Trophoblast cell (in vitro differentiated cells and primary cell): ENCODE measurements at regions not wholly inside any gene's neighbourhood (a gene's known extent, or its start where the extent isn't known, plus 50 kb on each side); places are given as distances from the start of the nearest gene placed in this dataset.
A peak's percentile ranks its signal among the peaks of the same experiment; 100 is the strongest.
"Not testable (repeated sequence)": the region's sequence is repeated elsewhere in the genome, so short reads cannot be mapped to it uniquely, and the experiment has no call there.

ENCODE experiments used
- DNase-seq, 2 donors: peaks; one replicate each; pipeline ENCODE4 v3.0.0-alpha.2; 2016
- H2AFZ ChIP-seq: 2 replicates; pipeline ENCODE4 v1.6.1; 2013; ENCODE audit warnings: low read length, moderate library complexity, mild to moderate bottlenecking; ENCODE audit not compliant: insufficient read depth, poor library complexity
- H2AK5ac ChIP-seq: 2 replicates; pipeline ENCODE4 v1.6.1; 2013; ENCODE audit warnings: mild to moderate bottlenecking, low read length
- H2BK120ac ChIP-seq: 2 replicates; pipeline ENCODE4 v1.6.1; 2013; ENCODE audit warnings: low read length, mild to moderate bottlenecking, moderate library complexity; ENCODE audit not compliant: insufficient read depth, poor library complexity
- H2BK12ac ChIP-seq: 2 replicates; pipeline ENCODE4 v1.6.1; 2013; ENCODE audit warnings: mild to moderate bottlenecking, low read length, moderate library complexity
- H2BK5ac ChIP-seq: 2 replicates; pipeline ENCODE4 v1.6.1; 2013; ENCODE audit warnings: low read length, low read depth, moderate library complexity, mild to moderate bottlenecking; ENCODE audit not compliant: poor library complexity
- H3K14ac ChIP-seq: 2 replicates; pipeline ENCODE4 v1.6.1; 2013; ENCODE audit warnings: mild to moderate bottlenecking, low read length
- H3K18ac ChIP-seq: 2 replicates; pipeline ENCODE4 v1.6.1; 2013; ENCODE audit warnings: mild to moderate bottlenecking, low read length
- H3K23ac ChIP-seq: 2 replicates; pipeline ENCODE4 v1.6.1; 2013; ENCODE audit warnings: low read length
- H3K27ac ChIP-seq: 2 replicates; pipeline ENCODE4 v1.5.1; 2013; ENCODE audit warnings: low read depth, mild to moderate bottlenecking, inconsistent platforms, low read length, moderate library complexity
- H3K27me3 ChIP-seq: 2 replicates; pipeline ENCODE4 v1.6.1; 2013; ENCODE audit warnings: inconsistent platforms, mild to moderate bottlenecking, low read length, moderate library complexity; ENCODE audit not compliant: insufficient read depth
- H3K36me3 ChIP-seq, 2 experiments: 1 replicate in 1 of 2; 2 replicates in 1 of 2; pipeline ENCODE4 v1.6.1; 2013; ENCODE audit warnings: low read length in 2 of 2, mild to moderate bottlenecking in 2 of 2, moderate library complexity in 1 of 2; ENCODE audit not compliant: insufficient read depth in 2 of 2, control insufficient read depth in 1 of 2
- H3K4ac ChIP-seq: 2 replicates; pipeline ENCODE4 v1.6.1; 2013; ENCODE audit warnings: low read depth, mild to moderate bottlenecking, low read length, moderate library complexity
- H3K4me1 ChIP-seq, 2 experiments: 1 replicate in 1 of 2; 2 replicates in 1 of 2; pipeline ENCODE4 v1.6.1; 2013; ENCODE audit warnings: low read length in 2 of 2, mild to moderate bottlenecking in 2 of 2, moderate library complexity in 1 of 2; ENCODE audit not compliant: insufficient read depth in 2 of 2, control insufficient read depth in 1 of 2
- H3K4me2 ChIP-seq: 2 replicates; pipeline ENCODE4 v1.6.1; 2013; ENCODE audit warnings: inconsistent platforms, mild to moderate bottlenecking, low read length, moderate library complexity
- H3K4me3 ChIP-seq: 2 replicates; pipeline ENCODE4 v1.5.1; 2013; ENCODE audit warnings: mild to moderate bottlenecking, low read depth, low read length, inconsistent platforms
- H3K79me1 ChIP-seq: one replicate; pipeline ENCODE4 v1.6.1; 2013; ENCODE audit warnings: low read length
- H3K79me2 ChIP-seq: 2 replicates; pipeline ENCODE4 v1.6.1; 2013; ENCODE audit warnings: low read length, mild to moderate bottlenecking; ENCODE audit not compliant: control insufficient read depth, insufficient read depth, poor library complexity
- H3K9ac ChIP-seq: 2 replicates; pipeline ENCODE4 v1.6.1; 2013; ENCODE audit warnings: mild to moderate bottlenecking, low read length
- H3K9me3 ChIP-seq: 2 replicates; pipeline ENCODE4 v1.6.1; 2013; ENCODE audit warnings: low read depth, mild to moderate bottlenecking, control low read depth, inconsistent platforms, low read length; ENCODE audit not compliant: insufficient read depth
- H4K12ac ChIP-seq: 2 replicates; pipeline ENCODE4 v1.6.1; 2013; ENCODE audit warnings: low read depth, mild to moderate bottlenecking, low read length, moderate library complexity
- H4K8ac ChIP-seq: 2 replicates; pipeline ENCODE4 v1.6.1; 2013; ENCODE audit warnings: low read depth, mild to moderate bottlenecking, low read length, moderate library complexity
- H4K91ac ChIP-seq: one replicate; pipeline ENCODE4 v1.6.1; 2013; ENCODE audit warnings: low read depth, mild to moderate bottlenecking, low read length, moderate library complexity
- WGBS: extraction: QIAGEN DNeasy Blood & Tissue Kit; methylation state at CpG from one replicate; pipeline ENCODE4 v1.1.7; 2013; ENCODE audit warnings: missing lambda C conversion rate; ENCODE audit not compliant: insufficient read length, insufficient coverage; ENCODE audit errors: extremely low coverage; 5-methylcytosine and 5-hydroxymethylcytosine counted together

GRCh38 chr2:188693771-188694170, 280.4 kb upstream of the COL3A1 start:
- no peaks in the 10 kb centered on the region for H3K79me1 ChIP-seq
- H3K4me1 ChIP-seq: peaks cover 4 to 5% of the 10 kb centered on the region in 2 experiments
- no peak for DNase-seq
- no CpG with 5 or more reads among the region's 2 CpGs for WGBS
- no peak overlapping the region for H3K9ac ChIP-seq
- H3K4me3 ChIP-seq: no peak overlapping the region
- H3K4ac ChIP-seq: no peak overlapping the region
- no peak overlapping the region for H4K8ac ChIP-seq
- no peaks in the 10 kb centered on the region for H3K36me3 ChIP-seq
- H3K27me3 ChIP-seq: no peaks in the 10 kb centered on the region
- H2BK5ac ChIP-seq: peak overlapping the region; percentile 37
- H3K9me3 ChIP-seq: peaks cover 2% of the 10 kb centered on the region
- H3K27ac ChIP-seq: no peak overlapping the region
- no peak overlapping the region for H2AK5ac ChIP-seq
- H3K14ac ChIP-seq: no peak overlapping the region
- no peak overlapping the region for H2BK120ac ChIP-seq
- peak overlapping the region; percentile 15 for H2BK12ac ChIP-seq
- no peak overlapping the region for H4K91ac ChIP-seq
- no peak overlapping the region for H4K12ac ChIP-seq
- no peak overlapping the region for H3K23ac ChIP-seq
- no peaks in the 10 kb centered on the region for H3K79me2 ChIP-seq
- H3K18ac ChIP-seq: no peak overlapping the region
- no peak overlapping the region for H2AFZ ChIP-seq
- no peak overlapping the region for H3K4me2 ChIP-seq

GRCh38 chr2:188695953-188696352, 278.2 kb upstream of the COL3A1 start:
- no peak for DNase-seq
- peaks cover 2% of the 10 kb centered on the region for H3K9me3 ChIP-seq
- no peak overlapping the region for H3K27ac ChIP-seq
- H3K79me2 ChIP-seq: no peaks in the 10 kb centered on the region
- H4K12ac ChIP-seq: no peak overlapping the region
- H2BK5ac ChIP-seq: no peak overlapping the region
- no peak overlapping the region for H2BK12ac ChIP-seq
- no peak overlapping the region for H3K4me2 ChIP-seq
- no peak overlapping the region for H3K14ac ChIP-seq
- no peak overlapping the region for H2AFZ ChIP-seq
- H3K27me3 ChIP-seq: no peaks in the 10 kb centered on the region
- peaks cover 4 to 5% of the 10 kb centered on the region in 2 experiments for H3K4me1 ChIP-seq
- no peak overlapping the region for H3K18ac ChIP-seq
- H3K9ac ChIP-seq: no peak overlapping the region
- no peak overlapping the region for H3K4ac ChIP-seq
- no peak overlapping the region for H2AK5ac ChIP-seq
- H4K8ac ChIP-seq: no peak overlapping the region
- no peak overlapping the region for H3K23ac ChIP-seq
- H4K91ac ChIP-seq: no peak overlapping the region
- WGBS: no CpG with 5 or more reads among the region's 3 CpGs
- H2BK120ac ChIP-seq: no peak overlapping the region
- H3K79me1 ChIP-seq: no peaks in the 10 kb centered on the region
- H3K36me3 ChIP-seq: no peaks in the 10 kb centered on the region
- no peak overlapping the region for H3K4me3 ChIP-seq

- H3K79me1 ChIP-seq, H2BK5ac ChIP-seq: not testable (repeated sequence)
- WGBS: no CpG with 5 or more reads among the region's 1 CpG
These were observed 276.0 kb upstream of the COL3A1 start for GRCh38 chr2:188698151-188698550.

GRCh38 chr2:188701836-188702235, 272.3 kb upstream of the COL3A1 start:
- WGBS: no CpG with 5 or more reads among the region's 2 CpGs

More at GRCh38 chr2:188698151-188698550, 276.0 kb upstream of the COL3A1 start:
- H2BK12ac ChIP-seq, H4K91ac ChIP-seq, H3K14ac ChIP-seq, DNase-seq, H3K79me2 ChIP-seq, H3K9ac ChIP-seq, H4K8ac ChIP-seq, H3K36me3 ChIP-seq, H3K4me2 ChIP-seq, H4K12ac ChIP-seq, H2AK5ac ChIP-seq, H3K18ac ChIP-seq, H3K4me3 ChIP-seq, H2BK120ac ChIP-seq, H3K4me1 ChIP-seq, H3K4ac ChIP-seq, H3K27me3 ChIP-seq, H2AFZ ChIP-seq, H3K27ac ChIP-seq, H3K9me3 ChIP-seq, H3K23ac ChIP-seq: not testable (repeated sequence)

More at GRCh38 chr2:188701836-188702235, 272.3 kb upstream of the COL3A1 start:
- Histone ChIP-seq H3K4ac (no peak overlapping the region), H3K4me2 (no peak overlapping the region), H3K79me2 (no peaks in the 10 kb centered on the region), H3K79me1 (no peaks in the 10 kb centered on the region), H3K23ac (no peak overlapping the region), H2BK12ac (no peak overlapping the region), H3K4me3 (no peak overlapping the region), H3K9me3 (no peaks in the 10 kb centered on the region), H3K9ac (no peak overlapping the region), H2AFZ (no peak overlapping the region), H3K4me1 (no peaks in the 10 kb centered on the region), H2AK5ac (no peak overlapping the region), H4K12ac (no peak overlapping the region), H3K18ac (no peak overlapping the region), H2BK120ac (no peak overlapping the region), H3K14ac (no peak overlapping the region), H3K36me3 (no peaks in the 10 kb centered on the region), H2BK5ac (no peak overlapping the region), H4K91ac (no peak overlapping the region), H3K27ac (no peak overlapping the region), H3K27me3 (no peaks in the 10 kb centered on the region), H4K8ac (no peak overlapping the region)
- DNase-seq: no peak
